Activated T-helper 1 cell treated with anti-CD3 and anti-CD28 coated beads, Interleukin-12 subunit alpha, Interleukin-12 subunit beta, Interleukin-2, Interleukin-4 antibody, amounts not matched to agents 30 ng/mL and 10 ng/mL and 1 ng/mL, durations not matched to agents 14 hours and 24 hours and 36 hours (primary cell): ENCODE measurements at regions not wholly inside any gene's neighbourhood (a gene's known extent, or its start where the extent isn't known, plus 50 kb on each side); places are given as distances from the start of the nearest gene placed in this dataset.
"Not testable (repeated sequence)": the region's sequence is repeated elsewhere in the genome, so short reads cannot be mapped to it uniquely, and the experiment has no call there.

Experiments used
- DNase-seq: peaks from one replicate; pipeline ENCODE4 v3.0.0; 2021; ENCODE audit warnings: low spot score
- H3K27ac Mint-ChIP-seq: one replicate; pipeline ENCODE4 v1.8.0; 2021; ENCODE audit warnings: mild to moderate bottlenecking, mixed read lengths
- H3K27me3 Mint-ChIP-seq: one replicate; pipeline ENCODE4 v1.8.0; 2022; ENCODE audit warnings: mild to moderate bottlenecking, moderate library complexity, mixed read lengths; ENCODE audit not compliant: insufficient read depth
- H3K36me3 Mint-ChIP-seq: one replicate; pipeline ENCODE4 v1.8.0; 2021; ENCODE audit warnings: low read depth, mixed read lengths
- H3K4me1 Mint-ChIP-seq: one replicate; pipeline ENCODE4 v1.8.0; 2021; ENCODE audit warnings: low read depth, mixed read lengths
- H3K4me3 Mint-ChIP-seq: one replicate; pipeline ENCODE4 v1.8.0; 2021; ENCODE audit warnings: mild to moderate bottlenecking, moderate library complexity, mixed read lengths
- H3K9me3 Mint-ChIP-seq: one replicate; pipeline ENCODE4 v1.8.0; 2021; ENCODE audit warnings: mixed read lengths
- intact Hi-C: fragments of 100-400 bp; cut with micrococcal nuclease; formaldehyde crosslinking; loops from one replicate; pipeline ENCODE4 v1.15.1; 2024

- Mint-ChIP-seq H3K4me3 (no peak overlapping the region), H3K36me3 (no peaks in the 10 kb centered on the region), H3K27me3 (no peaks in the 10 kb centered on the region), H3K9me3 (no peaks in the 10 kb centered on the region), H3K4me1 (no peaks in the 10 kb centered on the region), H3K27ac (no peak overlapping the region)
- DNase-seq = no peak
- intact Hi-C loops = no loop called here
Measured at GRCh38 chr14:22296722-22297121, 292.3 kb downstream of the DAD1 start.

DNA sequence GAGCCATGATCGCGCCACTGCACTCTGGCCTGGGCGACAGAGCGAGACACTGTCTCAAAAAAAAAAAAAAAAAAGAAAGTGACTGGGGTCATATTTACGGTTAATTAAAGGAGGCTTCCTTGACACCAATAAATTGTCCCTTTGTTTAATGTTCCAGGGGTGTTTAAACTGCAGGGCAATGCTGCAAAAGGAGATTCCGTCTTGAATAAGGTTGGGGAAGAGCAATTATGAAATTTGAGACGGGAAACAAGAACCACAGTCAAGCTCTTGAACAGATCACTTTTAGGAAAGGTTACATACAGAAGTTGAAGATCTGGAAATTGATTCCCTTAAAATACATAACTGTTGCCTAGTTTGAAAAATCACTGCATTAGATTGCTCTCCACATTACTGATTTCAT is 292.9 kb downstream of the DAD1 start:
- intact Hi-C loops = no loop called here
- DNase-seq = no peak
- Mint-ChIP-seq H3K4me3 (no peak overlapping the region), H3K27ac (no peak overlapping the region), H3K9me3 (no peaks in the 10 kb centered on the region), H3K27me3 (no peaks in the 10 kb centered on the region), H3K4me1 (no peaks in the 10 kb centered on the region), H3K36me3 (no peaks in the 10 kb centered on the region)

GRCh38 chr14:22291406-22291805 is 297.6 kb downstream of the DAD1 start:
- H3K36me3 Mint-ChIP-seq = no peaks in the 10 kb centered on the region
- H3K4me1 Mint-ChIP-seq = no peaks in the 10 kb centered on the region
- no peaks in the 10 kb centered on the region for H3K27me3 Mint-ChIP-seq
- no peak overlapping the region for H3K27ac Mint-ChIP-seq
- no peaks in the 10 kb centered on the region for H3K9me3 Mint-ChIP-seq
- no peak for DNase-seq
- intact Hi-C loops = no loop called here
- no peak overlapping the region for H3K4me3 Mint-ChIP-seq

- Mint-ChIP-seq H3K27ac (no peak overlapping the region), H3K4me3 (no peak overlapping the region), H3K4me1 (no peaks in the 10 kb centered on the region), H3K36me3 (no peaks in the 10 kb centered on the region), H3K9me3 (no peaks in the 10 kb centered on the region), H3K27me3 (no peaks in the 10 kb centered on the region)
- intact Hi-C loops = no loop called here
- no peak for DNase-seq
Measured at GRCh38 chr14:22289570-22289969, 299.5 kb downstream of the DAD1 start.

- Mint-ChIP-seq H3K36me3 (no peaks in the 10 kb centered on the region), H3K27me3 (no peaks in the 10 kb centered on the region), H3K9me3 (no peaks in the 10 kb centered on the region), H3K4me1 (no peaks in the 10 kb centered on the region), H3K27ac (no peak overlapping the region), H3K4me3 (no peak overlapping the region)
- intact Hi-C loops = no loop called here
- no peak for DNase-seq
Measured at GRCh38 chr14:22285991-22286390, 303.0 kb downstream of the DAD1 start.

DNA sequence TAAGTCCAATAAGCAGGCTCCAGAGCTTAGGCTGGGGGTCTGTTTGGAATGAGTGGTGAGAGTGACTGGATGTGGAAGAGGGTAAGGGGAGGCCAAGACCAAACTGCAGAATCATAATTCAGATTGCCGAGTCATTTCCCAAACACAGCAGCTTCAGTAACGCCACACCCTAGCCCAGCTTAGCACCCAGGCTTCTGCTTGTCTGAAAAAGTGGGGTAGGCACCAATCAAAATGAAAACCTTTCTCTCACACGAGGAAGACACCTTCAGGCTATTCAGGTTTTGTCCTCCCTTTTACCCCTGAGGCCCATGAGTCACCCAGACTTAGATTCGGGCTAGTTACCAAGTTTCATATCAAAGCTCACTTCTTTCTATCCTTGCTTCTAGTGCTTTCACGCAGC is 306.1 kb downstream of the DAD1 start:
- H3K4me3 Mint-ChIP-seq = no peak overlapping the region
- intact Hi-C loops = no loop called here
- no peaks in the 10 kb centered on the region for H3K9me3 Mint-ChIP-seq
- H3K27me3 Mint-ChIP-seq = no peaks in the 10 kb centered on the region
- no peak for DNase-seq
- H3K27ac Mint-ChIP-seq = no peak overlapping the region
- H3K36me3 Mint-ChIP-seq = no peaks in the 10 kb centered on the region
- no peaks in the 10 kb centered on the region for H3K4me1 Mint-ChIP-seq

DNA sequence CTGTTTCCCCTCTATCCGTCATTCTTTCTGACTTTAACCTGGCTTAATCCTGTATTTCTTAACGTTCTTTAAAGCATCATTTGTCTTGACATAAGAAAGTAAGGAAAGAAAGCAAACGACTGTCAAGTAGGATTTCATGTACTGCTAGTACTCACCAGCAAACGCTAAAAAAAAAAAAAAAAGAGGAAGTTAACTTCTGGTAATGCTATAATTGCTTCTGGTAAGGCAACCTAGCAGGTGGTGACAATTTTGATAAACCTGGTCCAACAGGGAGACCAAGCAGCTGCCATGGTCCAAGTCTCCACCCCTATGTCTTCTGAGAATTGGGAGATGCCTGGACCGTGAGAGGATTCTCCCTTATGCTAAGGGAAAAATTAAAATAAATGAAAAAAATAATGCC is 306.6 kb downstream of the DAD1 start:
- H3K27me3 Mint-ChIP-seq = no peaks in the 10 kb centered on the region
- no peaks in the 10 kb centered on the region for H3K4me1 Mint-ChIP-seq
- no peak for DNase-seq
- no peaks in the 10 kb centered on the region for H3K9me3 Mint-ChIP-seq
- H3K4me3 Mint-ChIP-seq = no peak overlapping the region
- intact Hi-C loops = no loop called here
- no peaks in the 10 kb centered on the region for H3K36me3 Mint-ChIP-seq
- no peak overlapping the region for H3K27ac Mint-ChIP-seq

DNA sequence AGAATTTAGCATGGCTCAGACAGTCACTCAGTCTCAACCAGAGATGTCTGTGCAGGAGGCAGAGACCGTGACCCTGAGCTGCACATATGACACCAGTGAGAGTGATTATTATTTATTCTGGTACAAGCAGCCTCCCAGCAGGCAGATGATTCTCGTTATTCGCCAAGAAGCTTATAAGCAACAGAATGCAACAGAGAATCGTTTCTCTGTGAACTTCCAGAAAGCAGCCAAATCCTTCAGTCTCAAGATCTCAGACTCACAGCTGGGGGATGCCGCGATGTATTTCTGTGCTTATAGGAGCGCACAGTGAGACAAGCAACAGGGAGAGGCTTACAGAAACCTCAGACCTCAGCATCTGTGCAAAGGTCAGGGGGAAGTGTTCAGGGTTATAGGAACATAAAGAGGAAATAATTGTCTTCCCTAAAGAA is 307.6 kb downstream of the DAD1 start:
- intact Hi-C loops, H3K36me3 Mint-ChIP-seq, H3K27me3 Mint-ChIP-seq, H3K9me3 Mint-ChIP-seq, H3K4me1 Mint-ChIP-seq, DNase-seq: not testable (repeated sequence)
- H3K27ac Mint-ChIP-seq = peak overlapping the region; percentile 86
- peak overlapping the region; percentile 80 for H3K4me3 Mint-ChIP-seq

GRCh38 chr14:22280497-22281316 is 308.3 kb downstream of the DAD1 start:
- no peaks in the 10 kb centered on the region for H3K9me3 Mint-ChIP-seq
- H3K4me1 Mint-ChIP-seq = no peaks in the 10 kb centered on the region
- no peak for DNase-seq
- H3K36me3 Mint-ChIP-seq = no peaks in the 10 kb centered on the region
- intact Hi-C loops = no loop called here
- H3K27me3 Mint-ChIP-seq = no peaks in the 10 kb centered on the region
- H3K4me3 Mint-ChIP-seq = peak overlapping the region; percentile 80
- H3K27ac Mint-ChIP-seq = peak overlapping the region; percentile 86

- intact Hi-C loops = loop anchor here (5.0 kb wide), 1 partner anchor 280 kb away; no protein-coding TSS in a partner anchor
- no peak for DNase-seq
- H3K4me3 Mint-ChIP-seq = no peak overlapping the region
- H3K4me1 Mint-ChIP-seq = no peaks in the 10 kb centered on the region
- no peak overlapping the region for H3K27ac Mint-ChIP-seq
- no peaks in the 10 kb centered on the region for H3K9me3 Mint-ChIP-seq
- no peaks in the 10 kb centered on the region for H3K36me3 Mint-ChIP-seq
- no peaks in the 10 kb centered on the region for H3K27me3 Mint-ChIP-seq
Measured at GRCh38 chr14:22276913-22277816, 311.9 kb downstream of the DAD1 start.

DNA sequence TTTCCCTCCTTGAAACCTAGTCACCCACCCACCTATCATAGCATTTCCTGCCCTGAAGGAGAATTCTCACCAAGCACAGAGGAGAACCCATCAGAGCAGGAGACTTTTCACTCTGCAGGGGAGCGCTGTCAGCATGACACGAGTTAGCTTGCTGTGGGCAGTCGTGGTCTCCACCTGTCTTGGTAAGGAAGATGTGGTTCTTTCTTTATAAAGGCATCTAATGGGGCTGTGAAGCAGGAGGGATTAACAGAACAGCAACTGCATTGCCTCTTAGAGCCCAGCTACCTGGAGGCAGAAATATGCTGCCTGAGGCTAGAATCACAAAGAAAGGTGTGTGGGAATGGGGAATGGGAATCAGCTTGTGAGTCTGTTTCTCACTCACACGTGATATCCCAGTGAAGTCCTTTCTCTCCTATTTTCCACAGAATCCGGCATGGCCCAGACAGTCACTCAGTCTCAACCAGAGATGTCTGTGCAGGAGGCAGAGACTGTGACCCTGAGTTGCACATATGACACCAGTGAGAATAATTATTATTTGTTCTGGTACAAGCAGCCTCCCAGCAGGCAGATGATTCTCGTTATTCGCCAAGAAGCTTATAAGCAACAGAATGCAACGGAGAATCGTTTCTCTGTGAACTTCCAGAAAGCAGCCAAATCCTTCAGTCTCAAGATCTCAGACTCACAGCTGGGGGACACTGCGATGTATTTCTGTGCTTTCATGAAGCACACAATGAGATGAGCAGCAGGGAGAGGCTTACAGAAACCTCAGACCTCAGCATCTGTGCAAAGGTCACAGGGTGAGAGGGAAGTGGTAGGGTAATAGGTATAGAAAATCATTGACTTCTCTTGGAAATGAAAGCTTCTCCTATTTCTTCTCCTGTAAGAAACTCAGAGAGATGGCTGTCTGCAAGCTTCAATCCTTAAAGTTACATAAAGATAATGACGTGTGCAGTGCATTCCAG is 316.9 kb downstream of the DAD1 start:
- peak overlapping the region; percentile 48 for H3K27ac Mint-ChIP-seq
- DNase-seq = no peak
- H3K36me3 Mint-ChIP-seq = no peaks in the 10 kb centered on the region
- intact Hi-C loops = loop anchor here (5.0 kb wide), 1 partner anchor 45 kb away; no protein-coding TSS in a partner anchor
- no peaks in the 10 kb centered on the region for H3K27me3 Mint-ChIP-seq
- peak overlapping the region; percentile 45 for H3K4me3 Mint-ChIP-seq
- no peaks in the 10 kb centered on the region for H3K4me1 Mint-ChIP-seq
- H3K9me3 Mint-ChIP-seq = no peaks in the 10 kb centered on the region

- H3K27me3 Mint-ChIP-seq = no peaks in the 10 kb centered on the region
- H3K27ac Mint-ChIP-seq = peak overlapping the region; percentile 70
- no peaks in the 10 kb centered on the region for H3K4me1 Mint-ChIP-seq
- no peaks in the 10 kb centered on the region for H3K36me3 Mint-ChIP-seq
- intact Hi-C loops = no loop called here
- peak overlapping the region; percentile 49 for H3K4me3 Mint-ChIP-seq
- DNase-seq = no peak
- H3K9me3 Mint-ChIP-seq = no peaks in the 10 kb centered on the region
Measured at GRCh38 chr14:22268875-22269274, 320.1 kb downstream of the DAD1 start.
